ENCODE measurements at regions not wholly inside any gene's neighbourhood (a gene's known extent, or its start where the extent isn't known, plus 50 kb on each side); places are given as distances from the start of the nearest gene placed in this dataset.
"Not testable (repeated sequence)": the region's sequence is repeated elsewhere in the genome, so short reads cannot be mapped to it uniquely, and the experiment has no call there.

GRCh38 chr14:37972941-37973887 is 234.5 kb upstream of the SSTR1 start:
- DNase-seq (ENCODE audit: insufficient read length, low spot score) (no peak), FAIRE-seq (no peak)
- TF ChIP-seq POLR2A (IDR thresholded peaks at IDR 0.05; ENCODE audit: low read depth, low read length), result no peak

GRCh38 chr14:37974421-37974820 is 233.3 kb upstream of the SSTR1 start:
- TF ChIP-seq POLR2A (IDR thresholded peaks at IDR 0.05; ENCODE audit: low read depth, low read length), result no peak
- DNase-seq (ENCODE audit: insufficient read length, low spot score) (no peak), FAIRE-seq (no peak)

- no peak for TF ChIP-seq POLR2A (IDR thresholded peaks at IDR 0.05; ENCODE audit: low read depth, low read length)
- DNase-seq (ENCODE audit: insufficient read length, low spot score) (no peak), FAIRE-seq (no peak)
Observed at GRCh38 chr14:37977481-37977880, 230.2 kb upstream of the SSTR1 start.

- no peak for DNase-seq (ENCODE audit: insufficient read length, low spot score)
- FAIRE-seq, result no peak
- TF ChIP-seq POLR2A (IDR thresholded peaks at IDR 0.05; ENCODE audit: low read depth, low read length), result no peak
Observed at GRCh38 chr14:37985826-37986470, 221.8 kb upstream of the SSTR1 start.

GRCh38 chr14:37988472-37988871 is 219.2 kb upstream of the SSTR1 start:
- no peak for TF ChIP-seq POLR2A (IDR thresholded peaks at IDR 0.05; ENCODE audit: low read depth, low read length)
- DNase-seq (ENCODE audit: insufficient read length, low spot score), result no peak
- FAIRE-seq, result no peak

- FAIRE-seq, result no peak
- no peak for DNase-seq (ENCODE audit: insufficient read length, low spot score)
- TF ChIP-seq POLR2A (IDR thresholded peaks at IDR 0.05; ENCODE audit: low read depth, low read length), result no peak
Observed at GRCh38 chr14:37991027-37991426, 216.7 kb upstream of the SSTR1 start.

- DNase-seq (ENCODE audit: insufficient read length, low spot score) (no peak), FAIRE-seq (no peak)
- no peak for TF ChIP-seq POLR2A (IDR thresholded peaks at IDR 0.05; ENCODE audit: low read depth, low read length)
Observed at GRCh38 chr14:37992499-37992898, 215.2 kb upstream of the SSTR1 start.

GRCh38 chr14:37994846-37995372 is 212.8 kb upstream of the SSTR1 start:
- TF ChIP-seq POLR2A (IDR thresholded peaks at IDR 0.05; ENCODE audit: low read depth, low read length), result no peak
- DNase-seq (ENCODE audit: insufficient read length, low spot score), result no peak
- FAIRE-seq, result no peak

- no peak for FAIRE-seq
- TF ChIP-seq POLR2A (IDR thresholded peaks at IDR 0.05; ENCODE audit: low read depth, low read length), result no peak
Observed at GRCh38 chr14:37997017-37997416, 210.7 kb upstream of the SSTR1 start.

GRCh38 chr14:38000340-38000739 is 207.4 kb upstream of the SSTR1 start:
- no peak for TF ChIP-seq POLR2A (IDR thresholded peaks at IDR 0.05; ENCODE audit: low read depth, low read length)
- FAIRE-seq (no peak), DNase-seq (ENCODE audit: insufficient read length, low spot score) (no peak)

More at GRCh38 chr14:37997017-37997416, 210.7 kb upstream of the SSTR1 start:
- DNase-seq (ENCODE audit: insufficient read length, low spot score), result no peak

- no peak for FAIRE-seq
- no peak for DNase-seq (ENCODE audit: insufficient read length, low spot score)
- no peak for TF ChIP-seq POLR2A (IDR thresholded peaks at IDR 0.05; ENCODE audit: low read depth, low read length)
Observed at GRCh38 chr14:38001501-38001900, 206.2 kb upstream of the SSTR1 start.

- no peak for TF ChIP-seq POLR2A (IDR thresholded peaks at IDR 0.05; ENCODE audit: low read depth, low read length)
- no peak for FAIRE-seq
- no peak for DNase-seq (ENCODE audit: insufficient read length, low spot score)
Observed at GRCh38 chr14:38003746-38004609, 203.7 kb upstream of the SSTR1 start.

GRCh38 chr14:38004610-38004879 is 203.2 kb upstream of the SSTR1 start:
- FAIRE-seq (no peak), DNase-seq (ENCODE audit: insufficient read length, low spot score) (no peak)
- no peak for TF ChIP-seq POLR2A (IDR thresholded peaks at IDR 0.05; ENCODE audit: low read depth, low read length)

GRCh38 chr14:38011156-38011555 is 196.5 kb upstream of the SSTR1 start:
- not testable (repeated sequence) for FAIRE-seq; DNase-seq (ENCODE audit: insufficient read length, low spot score)

All from H54 (cell line).